GM15510 (cell line): ENCODE measurements at regions not wholly inside any gene's neighbourhood (a gene's known extent, or its start where the extent isn't known, plus 50 kb on each side); places are given as distances from the start of the nearest gene placed in this dataset.

Experiments
- POLR2A ChIP-seq: IDR thresholded peaks from 3 replicates; pipeline ENCODE4 v1.6.1; 2011; ENCODE audit warnings: borderline replicate concordance; ENCODE audit not compliant: insufficient read length; ENCODE audit errors: extremely low read depth

GRCh38 chr6:56708810-56709597, 66.3 kb upstream of the DST start:
- TF ChIP-seq POLR2A: no peak

DNA sequence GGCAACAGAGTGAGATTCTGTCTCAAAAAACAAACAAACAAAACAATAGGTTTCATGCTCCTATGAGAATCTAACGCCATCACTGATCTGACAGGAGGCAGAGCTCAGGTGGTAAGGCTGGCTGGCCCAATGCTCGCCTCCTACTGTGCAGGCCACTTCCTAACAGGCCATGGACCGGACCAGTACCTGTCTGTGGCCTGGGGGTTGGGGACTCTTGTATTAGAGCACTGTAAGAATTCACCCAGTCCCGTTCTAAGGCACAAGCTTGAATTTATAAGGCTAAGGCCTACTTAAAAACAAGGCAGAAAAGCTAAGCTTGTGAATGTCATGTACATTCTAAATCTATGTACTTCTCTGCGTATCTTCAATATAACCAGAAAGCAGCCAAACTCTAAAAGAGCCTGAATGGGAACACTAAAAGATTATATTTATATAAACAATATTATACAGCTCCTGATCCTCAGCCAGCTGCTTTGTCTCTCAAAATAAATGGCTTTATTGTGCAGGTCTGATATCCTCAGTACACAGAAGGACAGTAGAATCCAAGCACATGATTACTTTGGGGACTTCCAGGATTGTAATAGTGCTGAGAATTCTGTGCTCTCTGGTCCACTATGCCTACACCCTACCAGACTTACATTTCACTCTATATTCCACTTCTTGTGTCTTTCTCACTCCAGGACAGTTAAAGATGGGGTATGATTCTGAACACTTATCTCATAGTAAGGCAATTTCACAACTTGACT, 64.5 kb upstream of the DST start:
- no peak for TF ChIP-seq POLR2A

DNA sequence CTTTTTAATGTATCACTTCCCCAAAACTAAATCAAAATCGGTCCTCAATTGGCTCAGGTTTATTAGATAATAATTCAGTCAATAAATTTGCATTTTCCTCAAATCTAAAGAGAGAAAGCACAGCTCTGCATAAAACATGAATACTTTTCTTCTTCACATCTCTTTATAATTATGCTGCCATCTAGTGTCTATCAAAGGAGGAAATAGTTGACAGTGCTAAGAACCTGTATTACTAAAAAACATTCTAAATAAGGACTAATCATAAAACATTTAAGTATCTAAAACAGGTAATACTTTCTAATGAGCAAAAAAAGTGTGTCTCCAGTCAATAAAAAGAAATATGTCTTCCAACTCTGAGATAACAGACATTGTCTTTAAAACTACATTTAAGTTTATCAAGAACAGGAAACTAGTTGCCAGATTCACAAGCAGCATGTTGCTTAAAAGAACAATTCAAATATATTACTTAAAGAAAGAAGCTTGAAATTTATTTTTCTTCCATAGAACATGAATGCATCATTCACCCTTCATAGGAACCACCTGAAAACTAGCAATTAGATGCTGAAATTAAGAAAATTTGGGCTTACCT, 56.5 kb upstream of the DST start:
- TF ChIP-seq POLR2A: no peak

- TF ChIP-seq POLR2A: no peak
Observed at GRCh38 chr6:56695702-56696101, 53.0 kb upstream of the DST start.

DNA sequence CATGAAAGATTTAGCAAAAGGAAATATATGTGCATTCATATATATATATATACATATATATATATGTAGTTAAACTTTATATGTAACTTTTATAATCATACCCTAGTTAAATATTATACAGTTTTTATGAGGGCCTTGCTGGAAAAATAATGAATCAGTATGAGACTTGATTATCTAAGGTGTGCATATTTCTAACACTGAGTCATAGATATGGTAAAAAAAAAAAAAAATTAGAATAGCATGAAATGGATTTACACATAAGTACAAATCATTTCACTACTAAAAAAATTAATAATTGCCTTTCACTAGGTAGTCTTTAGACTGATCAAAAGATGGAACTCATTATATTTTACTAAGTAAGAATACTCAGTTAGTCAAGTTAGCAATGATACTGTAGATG, 51.3 kb upstream of the DST start:
- no peak for TF ChIP-seq POLR2A

DNA sequence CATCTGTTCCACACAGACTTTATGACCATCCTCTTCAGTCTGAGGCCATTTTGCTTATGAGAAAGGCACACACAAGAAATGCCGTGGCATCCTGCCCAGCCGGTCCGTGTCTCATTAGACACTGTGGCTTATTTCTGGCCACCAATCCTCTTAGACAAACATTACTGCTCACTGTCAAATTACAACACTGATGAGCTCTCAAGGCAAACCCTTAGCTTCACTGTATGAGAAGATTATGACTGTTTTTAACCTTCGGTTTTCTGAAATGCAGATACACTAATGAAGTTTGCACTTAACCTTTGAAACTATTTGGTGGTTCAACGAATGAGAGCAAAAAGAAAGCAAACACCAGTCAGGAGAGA, 50.5 kb upstream of the DST start:
- TF ChIP-seq POLR2A: no peak

- no peak for TF ChIP-seq POLR2A
Observed at GRCh38 chr6:56692523-56693245, 50.0 kb upstream of the DST start.
